GM18505 (cell line): ENCODE measurements at regions not wholly inside any gene's neighbourhood (a gene's known extent, or its start where the extent isn't known, plus 50 kb on each side); places are given as distances from the start of the nearest gene placed in this dataset.
"Not testable (repeated sequence)": the region's sequence is repeated elsewhere in the genome, so short reads cannot be mapped to it uniquely, and the experiment has no call there.

Source experiments
- ATAC-seq: cut with Tn5 transposase; IDR thresholded peaks from one replicate; pipeline ENCODE4 v1.9.1; 2021; ENCODE audit not compliant: unreplicated experiment
- POLR2A ChIP-seq: IDR thresholded peaks from 4 replicates; pipeline ENCODE4 v1.6.1; 2011; ENCODE audit warnings: borderline replicate concordance; ENCODE audit not compliant: insufficient read depth, insufficient read length; ENCODE audit errors: extremely low read depth

- ATAC-seq, result no peak
- TF ChIP-seq POLR2A, result no peak
These were observed 1225.7 kb downstream of the OTOL1 start for GRCh38 chr3:162722337-162722736.

DNA sequence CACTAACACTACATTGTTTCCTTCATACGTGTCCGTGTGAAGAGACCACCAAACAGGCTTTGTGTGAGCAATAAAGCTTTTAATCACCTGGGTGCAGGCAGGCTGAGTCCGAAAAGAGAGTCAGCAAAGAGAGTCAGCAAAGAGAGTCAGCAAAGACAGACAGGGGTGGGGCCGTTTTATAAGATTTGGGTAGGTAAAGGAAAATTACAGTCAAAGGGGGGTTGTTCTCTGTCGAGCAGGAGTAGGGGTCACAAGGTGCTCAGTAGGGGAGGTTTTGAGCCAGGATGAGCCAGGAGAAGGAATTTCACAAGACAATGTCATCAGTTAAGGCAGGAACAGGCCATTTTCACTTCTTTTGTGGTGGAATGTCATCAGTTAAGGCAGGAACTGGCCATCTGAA, 1226.2 kb downstream of the OTOL1 start:
- not testable (repeated sequence) for ATAC-seq

DNA sequence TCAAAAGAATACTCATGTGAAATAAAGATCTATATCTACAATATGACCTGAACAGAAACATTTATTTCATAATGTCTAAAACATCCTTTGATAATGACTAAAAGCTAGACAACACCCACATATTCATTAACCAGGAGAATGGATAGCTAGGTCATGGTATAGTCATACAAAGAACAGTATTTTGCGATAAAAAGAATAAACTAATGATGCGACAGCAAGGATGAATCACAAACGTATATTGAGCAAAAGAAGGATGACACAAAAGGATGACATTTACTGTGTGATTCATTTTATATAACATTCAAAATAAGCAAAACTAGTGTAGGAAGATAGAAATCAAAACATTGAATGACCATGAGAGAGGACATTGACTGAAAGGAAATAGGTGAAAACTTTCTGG, 1233.1 kb downstream of the OTOL1 start:
- ATAC-seq, result no peak

DNA sequence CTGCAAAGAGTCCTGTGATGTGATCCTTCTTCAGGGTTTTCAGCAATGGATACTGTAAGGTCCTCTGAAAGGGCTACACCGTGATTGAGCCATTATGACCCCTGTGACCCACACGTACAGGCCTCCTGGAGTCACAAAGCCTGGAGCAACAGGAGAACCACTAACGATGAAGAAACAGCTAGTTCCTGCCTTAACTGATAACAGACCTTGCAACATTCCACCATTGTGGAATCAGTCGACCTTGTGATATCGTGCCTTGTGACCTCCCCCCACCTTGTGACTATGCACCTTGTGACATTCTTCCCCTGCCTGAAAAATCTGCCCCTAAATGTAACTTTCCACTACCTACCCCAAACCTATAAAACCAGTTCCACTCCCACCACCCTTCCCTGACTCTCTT, 1235.4 kb downstream of the OTOL1 start:
- not testable (repeated sequence) for ATAC-seq

More for the DNA sequence above, 1233.1 kb downstream of the OTOL1 start:
- no peak for TF ChIP-seq POLR2A

DNA sequence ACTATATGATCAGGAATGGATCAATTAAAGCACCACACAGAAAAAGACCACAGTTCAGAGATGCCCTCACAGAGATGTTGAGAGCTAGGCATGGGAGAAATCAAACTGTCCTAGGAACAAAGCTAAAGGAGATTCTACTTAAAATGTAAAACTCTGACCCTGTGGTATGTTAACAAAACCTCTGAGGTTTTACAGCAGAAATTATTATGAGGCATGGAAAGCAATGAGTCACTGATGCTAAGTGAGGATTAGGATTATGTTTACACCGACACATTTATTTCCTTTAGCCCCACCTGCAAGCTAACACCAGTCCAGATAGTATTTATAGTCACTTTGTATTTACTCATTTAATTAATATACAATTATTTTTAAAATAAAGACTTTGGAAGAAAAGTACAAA, 1242.2 kb downstream of the OTOL1 start:
- no peak for TF ChIP-seq POLR2A
- ATAC-seq, result no peak

DNA sequence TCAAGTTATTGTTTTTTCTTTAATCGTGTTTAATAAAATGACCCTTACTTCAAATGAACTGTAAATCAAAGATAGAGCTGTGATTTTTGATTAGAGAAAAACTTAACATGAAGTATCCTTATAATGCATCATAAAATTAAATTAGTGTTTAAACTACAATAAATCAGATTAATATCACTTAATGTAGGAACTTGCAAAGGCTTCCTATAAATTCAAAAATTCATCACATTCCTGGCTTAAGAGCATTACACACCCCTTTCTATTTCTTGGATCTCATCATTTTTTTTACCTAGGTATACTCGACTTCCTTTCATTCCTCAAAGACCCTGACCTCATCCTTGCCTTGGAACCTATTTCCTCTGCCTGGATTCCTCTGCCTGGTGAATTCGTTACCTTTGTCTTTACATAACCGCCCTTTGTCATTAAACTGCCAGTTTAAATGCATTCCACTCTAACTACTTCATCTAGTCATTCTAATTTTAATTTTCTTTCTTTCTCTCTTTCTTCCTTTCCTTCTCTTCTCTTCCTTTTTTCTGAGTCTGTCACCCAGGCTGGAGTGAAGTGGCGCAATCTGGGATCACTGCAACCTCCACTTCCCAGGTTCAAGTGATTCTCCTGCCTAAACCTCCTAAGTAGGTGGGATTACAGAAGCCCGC, 1244.5 kb downstream of the OTOL1 start:
- TF ChIP-seq POLR2A, result no peak
- ATAC-seq, result no peak

- TF ChIP-seq POLR2A, result no peak
- ATAC-seq, result no peak
These were observed 1245.6 kb downstream of the OTOL1 start for GRCh38 chr3:162742159-162742717.

GRCh38 chr3:162743091-162743490, 1246.5 kb downstream of the OTOL1 start:
- no peak for TF ChIP-seq POLR2A
- ATAC-seq, result no peak

DNA sequence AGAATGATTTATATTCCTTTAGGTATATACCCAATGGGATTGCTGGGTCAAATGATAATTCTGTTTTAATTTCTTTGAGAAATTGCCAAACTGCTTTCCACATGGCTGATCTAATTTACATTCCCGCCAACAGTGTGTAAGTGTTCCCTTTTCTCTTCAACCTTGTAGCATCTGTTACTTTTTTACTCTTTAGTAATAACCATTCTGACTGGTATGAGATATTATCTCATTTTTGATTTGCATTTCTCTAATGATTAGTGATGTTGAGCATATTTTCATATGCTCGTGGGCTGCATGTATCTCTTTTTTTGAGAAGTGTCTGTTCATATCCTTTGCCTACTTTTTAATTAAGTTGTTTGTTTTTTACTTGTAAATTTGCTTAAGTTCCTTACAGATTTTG, 1264.2 kb downstream of the OTOL1 start:
- TF ChIP-seq POLR2A, result no peak
- ATAC-seq, result no peak

DNA sequence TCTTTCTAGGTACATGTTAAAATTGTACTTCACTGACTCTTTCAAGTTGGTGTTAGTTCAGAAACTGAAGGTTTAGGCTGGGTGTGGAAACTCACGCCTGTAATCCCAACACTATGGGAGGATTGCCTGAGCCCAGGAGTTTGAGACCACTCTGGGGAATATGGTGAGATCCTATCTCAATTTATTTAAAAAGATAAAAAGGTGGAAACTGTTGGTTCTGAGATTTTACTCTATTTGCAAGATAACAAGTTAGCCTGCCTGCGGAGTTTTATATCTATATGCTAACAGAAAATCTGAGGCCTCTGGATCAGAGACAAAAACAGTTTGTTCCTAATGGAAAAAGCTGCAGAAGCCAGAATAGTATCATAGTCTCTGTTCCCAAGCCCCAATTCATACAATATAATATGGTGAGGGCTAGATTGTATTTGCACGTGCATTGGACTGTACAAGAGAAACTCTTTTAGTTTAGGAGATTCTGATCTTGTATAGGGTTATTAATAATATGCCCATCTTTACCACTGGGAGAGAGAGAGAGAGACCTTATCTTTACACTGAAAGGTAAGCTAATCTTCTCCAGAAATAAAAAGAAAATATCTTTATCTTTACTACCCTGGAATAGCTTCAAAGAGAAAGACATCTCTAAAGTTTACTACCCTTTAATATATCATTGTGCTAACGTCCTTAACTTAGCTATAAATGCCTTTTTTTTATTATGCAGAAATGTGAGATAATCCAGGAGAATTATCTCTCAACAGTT, 1267.6 kb downstream of the OTOL1 start:
- TF ChIP-seq POLR2A, result no peak
- no peak for ATAC-seq

DNA sequence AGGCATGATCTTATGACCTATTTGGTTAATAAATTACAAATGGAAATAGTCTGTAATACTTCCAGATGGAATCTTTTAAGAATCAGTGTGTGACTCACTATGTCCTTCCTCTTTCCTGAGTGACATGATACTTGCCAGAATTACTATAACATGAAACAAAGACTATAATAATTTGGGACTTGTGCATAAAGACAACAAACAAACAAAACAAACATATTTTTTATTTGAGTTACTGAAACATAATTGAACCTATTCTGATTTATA, 1268.1 kb downstream of the OTOL1 start:
- no peak for TF ChIP-seq POLR2A
- no peak for ATAC-seq

DNA sequence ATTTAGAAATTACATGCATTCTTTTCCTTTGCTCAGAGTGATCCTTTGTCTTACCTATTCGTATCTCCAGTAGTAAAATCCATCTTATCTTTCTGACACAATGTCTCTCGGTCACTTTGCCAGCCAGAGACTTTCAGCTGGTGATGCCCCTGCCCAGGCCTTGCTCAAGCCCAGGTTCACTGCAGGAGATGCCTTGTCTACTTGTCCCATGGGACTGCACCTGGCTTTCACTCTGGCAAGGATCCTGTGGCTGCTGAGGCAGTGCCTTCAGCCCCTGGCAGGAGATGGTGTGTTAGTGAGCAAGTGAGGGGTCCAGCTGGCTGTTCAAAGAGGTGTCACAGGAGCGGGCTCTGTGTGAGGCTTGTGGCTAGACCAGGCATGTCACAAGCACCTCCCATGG, 1268.9 kb downstream of the OTOL1 start:
- TF ChIP-seq POLR2A, result no peak
- ATAC-seq, result no peak

DNA sequence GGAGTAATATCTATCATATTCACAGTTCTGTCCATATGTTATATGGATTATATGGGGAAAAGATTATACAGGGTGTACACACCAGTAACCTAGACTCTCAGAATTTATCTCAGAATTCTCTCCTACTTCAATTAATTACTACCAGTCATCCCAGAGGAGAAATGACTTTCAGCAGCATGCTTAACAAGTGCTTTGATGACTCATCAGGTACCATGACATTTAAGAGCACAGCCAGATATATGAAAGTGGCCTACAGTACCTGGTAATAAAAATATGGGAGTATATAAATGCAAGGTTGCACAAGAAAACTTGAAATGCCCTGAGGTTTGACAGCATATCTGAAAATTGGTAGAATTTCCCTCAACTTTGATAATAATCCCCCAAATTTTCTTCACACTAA, 1273.0 kb downstream of the OTOL1 start:
- TF ChIP-seq POLR2A, result no peak
- no peak for ATAC-seq

DNA sequence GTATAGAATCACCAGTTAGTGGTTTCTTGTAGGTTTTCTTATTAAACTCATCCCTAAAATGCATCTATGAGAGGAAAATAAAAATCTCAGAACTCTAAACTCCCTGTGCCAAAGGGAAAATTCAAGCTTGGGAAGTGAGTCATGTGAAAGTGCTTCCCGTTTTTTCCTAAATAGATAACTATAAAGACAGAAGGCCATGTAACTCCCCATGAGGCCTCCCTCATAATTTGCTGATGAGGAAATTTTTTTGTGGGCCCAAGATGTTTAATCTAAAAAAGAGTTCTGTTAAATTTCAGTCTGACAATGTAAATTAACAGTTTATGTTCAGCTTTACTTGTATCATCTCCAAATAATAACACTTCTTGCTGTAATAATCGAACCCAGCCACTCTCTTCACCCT, 1273.9 kb downstream of the OTOL1 start:
- no peak for ATAC-seq
- no peak for TF ChIP-seq POLR2A

GRCh38 chr3:162774613-162775100, 1278.0 kb downstream of the OTOL1 start:
- ATAC-seq, result no peak
- TF ChIP-seq POLR2A, result no peak

DNA sequence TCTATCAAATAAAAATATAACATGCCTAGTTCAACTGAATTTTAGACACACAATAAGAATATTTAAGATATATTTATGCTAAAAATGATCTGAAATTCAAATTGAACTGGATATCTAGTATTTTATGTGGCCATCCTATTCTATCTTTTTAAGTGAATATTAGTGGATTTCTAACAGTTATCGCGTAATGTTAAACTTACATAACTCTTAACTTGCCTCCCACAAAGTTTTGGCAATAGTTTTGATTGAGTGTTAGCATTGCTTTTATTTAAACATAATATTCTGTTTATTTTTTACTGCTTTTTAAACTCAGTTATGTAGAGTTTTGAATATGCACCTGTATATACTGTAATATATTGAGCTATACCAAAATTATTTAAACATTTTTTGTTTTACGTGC, 1279.5 kb downstream of the OTOL1 start:
- no peak for ATAC-seq
- TF ChIP-seq POLR2A, result no peak
